Stimulated activated CD8-positive, alpha-beta memory T cell treated with anti-CD3 and anti-CD28 coated beads, Interleukin-4, amount 100 ng/mL, for 24 hours (primary cell): ENCODE measurements at regions not wholly inside any gene's neighbourhood (a gene's known extent, or its start where the extent isn't known, plus 50 kb on each side); places are given as distances from the start of the nearest gene placed in this dataset.
"Not testable (repeated sequence)": the region's sequence is repeated elsewhere in the genome, so short reads cannot be mapped to it uniquely, and the experiment has no call there.

Experiments
- DNase-seq: peaks from one replicate; pipeline ENCODE4 v3.0.0-alpha.2; 2020; ENCODE audit warnings: low read depth

DNA sequence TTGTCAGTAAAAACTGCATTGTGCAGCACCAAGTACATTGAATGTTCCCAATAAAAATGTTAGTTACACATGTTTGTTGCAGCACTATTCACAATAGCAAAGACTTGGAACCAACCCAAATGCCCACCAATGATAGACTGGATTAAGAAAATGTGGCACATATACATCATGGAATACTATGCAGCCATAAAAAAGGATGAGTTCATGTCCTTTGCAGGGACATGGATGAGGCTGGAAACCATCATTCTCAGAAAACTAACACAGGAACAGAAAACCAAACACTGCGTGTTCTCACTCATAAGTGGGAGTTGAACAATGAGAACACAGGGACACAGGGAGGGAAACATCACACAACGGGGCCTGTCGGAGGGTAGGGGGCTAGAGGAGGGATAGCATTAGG, 401.3 kb upstream of the NR5A2 start:
- not testable (repeated sequence) for DNase-seq

- DNase-seq = no peak
Observed at GRCh38 chr1:199629624-199630023, 397.9 kb upstream of the NR5A2 start.

DNA sequence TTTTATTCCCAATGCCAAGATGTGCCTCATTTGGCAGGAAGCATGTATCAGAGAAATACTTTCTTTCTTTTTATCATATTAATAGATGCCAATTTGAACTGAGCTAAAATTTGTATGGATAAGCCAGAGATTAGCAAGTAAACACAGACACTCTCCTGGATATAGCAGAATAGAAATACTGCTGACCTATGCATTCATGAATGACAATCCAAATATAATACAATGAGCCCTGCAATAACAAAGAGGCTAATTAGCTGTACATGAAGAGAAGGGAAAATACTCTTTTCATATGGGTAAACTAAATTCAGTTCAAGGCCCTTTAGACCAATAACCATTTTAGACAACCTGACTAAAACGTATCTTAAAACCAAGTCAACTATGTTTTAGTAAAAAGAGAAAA, 388.1 kb upstream of the NR5A2 start:
- no peak for DNase-seq

GRCh38 chr1:199641531-199641930, 386.0 kb upstream of the NR5A2 start:
- DNase-seq = no peak

DNA sequence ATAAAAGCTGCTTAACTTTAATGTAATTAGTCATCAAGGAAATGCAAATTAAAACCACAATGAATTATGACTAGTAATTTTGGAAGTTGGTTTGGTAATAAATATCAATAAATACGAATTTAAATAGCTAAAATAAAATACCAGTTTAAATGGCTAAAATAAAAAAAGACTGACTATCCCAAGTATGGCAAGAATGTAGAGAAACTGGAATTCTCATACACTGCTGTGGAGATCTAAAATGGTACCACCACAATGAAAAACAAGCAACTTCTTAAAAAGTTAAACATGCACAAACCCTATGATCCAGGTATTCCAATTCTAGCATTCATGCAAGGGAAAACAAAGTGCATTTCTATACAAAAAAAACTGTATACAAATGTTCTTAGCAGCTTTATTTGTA, 382.6 kb upstream of the NR5A2 start:
- no peak for DNase-seq

GRCh38 chr1:199646761-199647160, 380.7 kb upstream of the NR5A2 start:
- DNase-seq = no peak

DNA sequence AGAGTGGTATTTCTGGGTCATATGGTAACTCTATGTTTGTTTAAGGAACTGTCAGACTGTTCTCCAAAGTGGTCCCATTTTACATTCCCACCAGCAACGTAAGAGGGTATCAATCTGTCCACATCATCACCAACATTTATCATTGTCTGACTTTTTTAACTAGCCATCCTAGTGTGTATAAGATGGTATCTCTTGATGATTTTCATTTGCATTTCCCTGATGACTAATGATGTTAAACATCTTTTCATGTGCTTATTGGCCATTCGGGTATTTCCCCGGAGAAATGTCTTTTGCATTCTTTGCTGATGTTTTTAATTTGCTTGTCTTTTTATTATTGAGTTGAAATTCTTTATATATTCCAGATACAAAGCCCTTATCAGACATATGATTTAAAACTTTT, 370.1 kb upstream of the NR5A2 start:
- no peak for DNase-seq

GRCh38 chr1:199660071-199660470, 367.4 kb upstream of the NR5A2 start:
- DNase-seq = no peak

DNA sequence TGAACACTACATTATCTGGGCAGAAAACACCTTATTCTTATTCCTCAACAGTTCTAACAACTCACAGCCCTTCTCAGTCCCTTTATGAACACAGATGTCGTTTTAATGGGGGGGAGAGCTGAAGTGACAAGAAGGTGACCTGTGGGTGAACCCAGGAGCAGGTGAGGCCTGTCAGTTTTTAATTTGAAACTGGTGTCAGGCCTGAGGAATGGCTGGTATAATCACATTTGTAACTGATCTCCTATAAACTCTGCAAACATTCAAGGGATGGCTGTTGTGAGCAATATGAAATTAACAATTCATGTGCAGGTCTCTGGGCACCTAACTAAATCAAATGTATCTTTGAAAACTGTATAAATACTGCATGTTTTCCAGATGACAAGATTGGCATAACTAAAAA, 362.1 kb upstream of the NR5A2 start:
- DNase-seq = no peak

- no peak for DNase-seq
Observed at GRCh38 chr1:199667089-199667488, 360.4 kb upstream of the NR5A2 start.

DNA sequence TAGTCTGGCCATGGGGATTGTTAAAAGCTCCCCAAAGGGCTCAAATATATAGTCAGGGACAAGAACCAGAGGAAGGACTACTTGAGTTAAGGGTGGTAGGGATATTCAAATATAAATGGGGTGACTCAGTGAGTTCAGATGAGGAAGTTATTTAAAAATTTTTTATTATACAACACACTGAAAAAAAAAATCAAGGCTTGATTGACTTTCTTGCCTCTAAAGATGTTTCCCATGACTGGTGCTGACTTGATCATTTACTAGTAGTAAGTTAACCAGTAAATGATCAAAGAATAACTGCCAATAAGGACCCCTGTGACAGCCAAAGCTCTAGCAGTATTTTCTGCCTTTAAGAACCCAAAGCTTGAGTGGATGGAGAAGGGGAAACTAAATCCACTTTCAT, 357.6 kb upstream of the NR5A2 start:
- DNase-seq = no peak

GRCh38 chr1:199671684-199672083, 355.8 kb upstream of the NR5A2 start:
- no peak for DNase-seq

GRCh38 chr1:199675937-199676336, 351.6 kb upstream of the NR5A2 start:
- DNase-seq = no peak

DNA sequence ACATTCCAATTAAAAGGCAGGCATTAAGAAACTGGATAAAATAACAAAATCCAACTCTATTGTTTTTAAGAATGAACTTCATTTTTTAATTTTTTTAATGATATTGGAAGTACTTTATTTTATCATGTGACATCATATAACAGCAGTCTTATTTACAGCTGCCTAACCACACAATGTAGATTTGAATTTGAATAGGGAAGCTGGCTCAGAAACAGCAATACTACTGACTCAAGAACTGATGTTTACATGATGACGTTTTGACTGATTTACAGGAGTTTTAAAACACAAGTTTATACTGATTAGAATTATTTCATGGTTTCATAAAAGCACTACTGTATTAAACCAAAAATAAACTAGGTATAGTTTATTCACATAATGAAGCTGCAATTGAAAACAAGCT, 348.7 kb upstream of the NR5A2 start:
- DNase-seq = no peak

- DNase-seq = no peak
Observed at GRCh38 chr1:199682081-199682480, 345.4 kb upstream of the NR5A2 start.

- DNase-seq = no peak
Observed at GRCh38 chr1:199684686-199685273, 342.7 kb upstream of the NR5A2 start.

GRCh38 chr1:199685369-199685768, 342.1 kb upstream of the NR5A2 start:
- DNase-seq = no peak

DNA sequence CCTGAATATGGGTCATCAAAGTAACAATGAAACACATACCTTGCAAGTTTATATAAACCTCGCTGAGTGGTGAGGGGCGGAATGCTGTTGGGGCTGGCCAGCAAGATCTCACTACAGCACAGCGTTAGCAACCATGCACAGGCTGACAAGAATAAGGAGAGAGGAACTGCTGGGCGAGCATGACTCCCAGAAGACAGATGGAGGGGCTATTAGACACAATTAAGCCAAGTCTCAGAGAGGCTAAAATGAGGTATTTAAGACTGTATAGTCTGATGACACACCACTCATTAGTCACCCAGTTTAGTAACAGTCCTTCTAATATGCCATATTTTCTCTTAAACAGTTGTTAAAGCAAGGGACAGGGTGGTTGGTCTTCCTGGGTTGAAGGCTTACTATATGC, 340.2 kb upstream of the NR5A2 start:
- no peak for DNase-seq

DNA sequence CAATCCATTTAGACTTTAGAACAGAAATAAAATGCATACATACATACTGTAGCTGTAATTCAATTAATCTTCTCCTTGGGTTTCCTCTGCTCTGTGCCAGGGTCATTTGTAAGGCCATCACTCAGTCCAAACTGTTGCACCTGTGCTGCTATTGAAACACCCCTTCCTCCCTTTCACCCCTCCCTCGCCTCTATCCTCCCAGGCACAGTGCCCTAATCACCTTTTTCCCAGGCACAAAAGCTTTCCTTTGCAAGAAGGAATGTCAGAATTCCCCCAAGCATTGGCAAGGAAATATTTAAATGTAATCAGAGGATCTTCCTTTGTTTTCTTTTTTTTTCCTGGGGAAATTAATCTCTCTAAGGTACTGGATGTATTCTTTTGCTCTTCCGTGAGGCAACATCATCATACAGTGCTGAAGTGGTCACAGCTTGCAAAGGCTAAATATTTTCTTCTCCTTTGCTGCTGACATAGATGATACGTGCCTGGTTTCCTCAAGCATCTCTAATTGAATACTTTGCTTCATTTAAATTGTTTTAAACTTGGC, 339.3 kb upstream of the NR5A2 start:
- no peak for DNase-seq

DNA sequence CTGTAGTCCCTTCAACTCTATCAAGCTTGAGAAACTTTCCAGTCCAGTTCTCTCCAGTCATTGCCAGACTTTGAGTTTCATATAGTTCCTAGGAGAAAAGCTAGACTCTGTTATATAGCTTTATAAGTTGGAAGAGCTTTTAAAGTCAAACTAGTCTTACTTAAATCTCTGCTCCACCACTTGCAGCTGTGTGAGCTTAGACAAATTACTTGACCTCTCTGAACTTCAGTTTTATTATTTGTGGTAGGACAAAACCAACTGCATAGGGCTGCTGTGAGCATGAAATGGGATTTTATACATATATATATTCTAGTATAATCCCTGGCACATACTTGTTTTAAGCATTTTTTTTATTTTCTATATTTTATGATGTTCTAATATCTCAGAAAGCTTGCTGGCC, 338.7 kb upstream of the NR5A2 start:
- DNase-seq = no peak

DNA sequence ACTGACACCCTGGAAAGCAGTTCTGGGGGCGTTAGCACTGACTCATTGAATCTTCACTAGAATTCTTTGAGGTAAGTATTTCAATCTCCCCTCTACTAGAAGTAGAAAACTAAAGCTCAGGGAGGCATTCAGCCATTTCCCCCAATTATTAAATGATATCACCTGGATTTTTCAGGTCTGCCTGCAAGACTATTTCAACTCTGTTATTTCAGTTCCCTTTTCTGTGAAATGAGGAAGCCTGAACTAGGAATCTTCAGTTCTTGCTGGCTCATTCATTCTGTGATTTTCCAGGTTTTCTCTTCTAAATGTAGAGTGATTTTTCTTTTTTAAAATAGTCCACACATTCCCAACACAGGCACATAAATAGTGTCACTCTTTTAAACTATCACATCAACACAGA, 337.0 kb upstream of the NR5A2 start:
- no peak for DNase-seq

DNA sequence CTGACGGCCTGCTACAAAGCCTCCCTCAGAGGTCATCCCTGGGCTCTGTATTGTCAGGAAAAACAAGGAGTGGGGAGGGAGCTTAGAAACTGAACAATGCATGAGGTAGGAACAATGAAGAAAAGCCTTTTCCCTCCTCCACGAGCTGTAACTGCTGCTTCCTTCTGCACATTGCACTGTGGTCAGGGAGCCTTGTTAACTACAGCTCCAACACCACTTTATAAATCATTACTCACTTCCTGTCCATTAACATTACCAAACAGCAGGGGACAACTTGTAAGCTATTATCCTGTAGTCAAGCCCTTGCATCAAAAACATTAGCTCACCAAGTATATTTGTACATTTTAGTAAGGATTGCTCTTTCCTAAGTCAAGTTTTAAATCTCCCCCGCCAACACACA, 336.0 kb upstream of the NR5A2 start:
- DNase-seq = no peak

GRCh38 chr1:199693724-199694123, 333.8 kb upstream of the NR5A2 start:
- DNase-seq = no peak

- no peak for DNase-seq
Observed at GRCh38 chr1:199696225-199696624, 331.3 kb upstream of the NR5A2 start.

DNA sequence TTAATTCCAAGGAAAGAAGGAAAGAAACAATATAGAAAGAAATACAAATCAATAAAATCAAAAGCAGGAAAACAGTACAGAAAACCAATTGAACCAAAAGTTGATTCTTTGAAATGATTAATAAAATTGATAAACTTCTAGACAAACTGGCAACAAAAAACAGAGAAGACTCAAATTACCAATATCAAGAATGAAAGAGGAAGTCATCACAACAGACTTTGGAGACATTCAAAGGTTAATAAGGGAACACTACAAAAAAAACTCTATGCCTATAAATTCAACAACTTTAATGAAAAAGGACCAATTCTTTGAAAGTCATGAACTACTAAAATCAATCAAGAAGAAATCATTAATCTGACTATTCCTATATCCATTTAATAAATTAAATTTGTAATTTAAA, 329.3 kb upstream of the NR5A2 start:
- DNase-seq = no peak
